ENCODE measurements at regions not wholly inside any gene's neighbourhood (a gene's known extent, or its start where the extent isn't known, plus 50 kb on each side); places are given as distances from the start of the nearest gene placed in this dataset.

DNA sequence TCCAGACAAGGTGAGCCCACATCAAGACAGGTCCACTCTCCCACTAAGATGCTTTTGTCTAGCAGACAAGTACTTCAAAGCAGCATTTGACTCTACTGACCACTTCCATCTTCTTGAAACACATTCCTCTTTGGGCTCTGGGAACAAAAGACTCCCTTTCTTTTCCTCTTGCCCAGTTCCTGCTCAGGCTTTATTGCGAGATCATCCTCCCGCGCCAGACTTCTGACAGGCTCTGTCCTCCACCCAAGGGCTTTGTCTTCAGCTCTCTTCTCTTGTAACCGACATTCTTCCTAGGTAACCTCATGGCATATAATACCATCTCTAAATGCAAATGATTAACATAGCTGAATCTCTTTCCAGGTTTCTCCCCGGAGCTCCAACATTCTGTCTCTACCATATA, 85.8 kb downstream of the NUDT12 start:
- H3K9me3 Mint-ChIP-seq (ENCODE audit: unreplicated experiment): no peaks in the 10 kb centered on the region
- H3K27me3 Mint-ChIP-seq (ENCODE audit: unreplicated experiment): peaks cover 3% of the 10 kb centered on the region
- no peaks in the 10 kb centered on the region for H3K4me1 Mint-ChIP-seq (ENCODE audit: unreplicated experiment)
- no peak for DNase-seq (ENCODE audit: low spot score)
- no peak overlapping the region for H3K27ac Mint-ChIP-seq (ENCODE audit: unreplicated experiment)
- H3K4me3 Mint-ChIP-seq (ENCODE audit: unreplicated experiment): no peak overlapping the region
- no peaks in the 10 kb centered on the region for H3K36me3 Mint-ChIP-seq (ENCODE audit: low read depth, unreplicated experiment)
- TF ChIP-seq, protein P1, sequence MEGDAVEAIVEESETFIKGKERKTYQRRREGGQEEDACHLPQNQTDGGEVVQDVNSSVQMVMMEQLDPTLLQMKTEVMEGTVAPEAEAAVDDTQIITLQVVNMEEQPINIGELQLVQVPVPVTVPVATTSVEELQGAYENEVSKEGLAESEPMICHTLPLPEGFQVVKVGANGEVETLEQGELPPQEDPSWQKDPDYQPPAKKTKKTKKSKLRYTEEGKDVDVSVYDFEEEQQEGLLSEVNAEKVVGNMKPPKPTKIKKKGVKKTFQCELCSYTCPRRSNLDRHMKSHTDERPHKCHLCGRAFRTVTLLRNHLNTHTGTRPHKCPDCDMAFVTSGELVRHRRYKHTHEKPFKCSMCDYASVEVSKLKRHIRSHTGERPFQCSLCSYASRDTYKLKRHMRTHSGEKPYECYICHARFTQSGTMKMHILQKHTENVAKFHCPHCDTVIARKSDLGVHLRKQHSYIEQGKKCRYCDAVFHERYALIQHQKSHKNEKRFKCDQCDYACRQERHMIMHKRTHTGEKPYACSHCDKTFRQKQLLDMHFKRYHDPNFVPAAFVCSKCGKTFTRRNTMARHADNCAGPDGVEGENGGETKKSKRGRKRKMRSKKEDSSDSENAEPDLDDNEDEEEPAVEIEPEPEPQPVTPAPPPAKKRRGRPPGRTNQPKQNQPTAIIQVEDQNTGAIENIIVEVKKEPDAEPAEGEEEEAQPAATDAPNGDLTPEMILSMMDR (IDR thresholded peaks at IDR 0.05; ENCODE audit: unreplicated experiment): no peak

DNA sequence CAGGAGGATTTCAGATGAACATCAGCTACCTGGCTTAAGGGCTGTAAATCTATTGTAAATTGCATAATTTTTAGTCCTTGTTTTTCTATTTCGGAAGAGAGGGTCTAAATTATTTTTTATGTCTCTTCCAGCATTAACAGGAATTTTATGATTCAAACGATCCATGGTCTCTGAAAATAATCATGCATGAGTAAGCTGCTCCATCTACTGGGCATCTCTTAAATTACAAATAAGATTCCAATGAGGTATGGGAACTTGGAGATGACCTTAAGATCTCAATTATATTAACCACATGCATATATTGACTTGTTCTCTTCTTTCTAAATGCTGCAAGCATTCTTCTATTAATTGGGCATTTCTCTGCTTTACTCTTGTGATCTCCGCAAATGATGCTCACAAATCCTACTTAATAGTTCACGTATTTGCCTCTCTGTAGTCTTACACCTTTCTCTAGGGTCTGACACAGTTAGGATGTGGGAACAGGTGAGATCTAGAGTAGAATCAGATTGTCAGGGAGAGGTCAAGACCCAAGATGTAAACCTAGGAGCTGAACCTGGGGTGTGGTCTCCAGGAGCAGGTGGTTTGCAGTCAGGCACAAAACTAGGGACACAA, 86.9 kb downstream of the NUDT12 start:
- no peak for DNase-seq (ENCODE audit: low spot score)
- Mint-ChIP-seq H3K4me1 (ENCODE audit: unreplicated experiment) (no peaks in the 10 kb centered on the region), H3K36me3 (ENCODE audit: low read depth, unreplicated experiment) (no peaks in the 10 kb centered on the region), H3K9me3 (ENCODE audit: unreplicated experiment) (no peaks in the 10 kb centered on the region), H3K27ac (ENCODE audit: unreplicated experiment) (no peak overlapping the region), H3K4me3 (ENCODE audit: unreplicated experiment) (no peak overlapping the region), H3K27me3 (ENCODE audit: unreplicated experiment) (peaks cover 3% of the 10 kb centered on the region)
- TF ChIP-seq, protein P1 (IDR thresholded peaks at IDR 0.05; ENCODE audit: unreplicated experiment): peak; percentile 65

DNA sequence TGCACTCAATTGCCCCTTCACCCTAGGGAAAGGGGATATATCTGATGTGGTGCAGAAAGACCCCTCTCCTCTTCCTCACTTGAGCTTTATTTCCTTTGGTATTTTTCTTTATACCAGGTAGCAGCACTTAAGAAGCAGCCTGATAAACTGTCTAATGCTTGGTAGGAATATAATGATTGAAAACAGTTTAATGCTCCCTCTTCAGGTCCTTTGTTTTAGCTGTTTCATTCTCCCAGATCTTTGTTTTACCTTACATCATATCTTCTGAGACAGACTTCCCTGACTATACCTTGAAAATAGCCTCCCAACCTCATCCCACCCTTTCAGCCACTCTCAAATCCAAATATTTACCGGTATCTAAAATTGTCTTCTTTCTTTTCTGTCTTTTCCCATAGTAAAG, 87.9 kb downstream of the NUDT12 start:
- no peak for DNase-seq (ENCODE audit: low spot score)
- H3K4me1 Mint-ChIP-seq (ENCODE audit: unreplicated experiment): no peaks in the 10 kb centered on the region
- no peak overlapping the region for H3K4me3 Mint-ChIP-seq (ENCODE audit: unreplicated experiment)
- no peak overlapping the region for H3K27ac Mint-ChIP-seq (ENCODE audit: unreplicated experiment)
- H3K9me3 Mint-ChIP-seq (ENCODE audit: unreplicated experiment): no peaks in the 10 kb centered on the region
- no peaks in the 10 kb centered on the region for H3K27me3 Mint-ChIP-seq (ENCODE audit: unreplicated experiment)
- TF ChIP-seq, protein P1 (IDR thresholded peaks at IDR 0.05; ENCODE audit: unreplicated experiment): no peak
- H3K36me3 Mint-ChIP-seq (ENCODE audit: low read depth, unreplicated experiment): no peaks in the 10 kb centered on the region

DNA sequence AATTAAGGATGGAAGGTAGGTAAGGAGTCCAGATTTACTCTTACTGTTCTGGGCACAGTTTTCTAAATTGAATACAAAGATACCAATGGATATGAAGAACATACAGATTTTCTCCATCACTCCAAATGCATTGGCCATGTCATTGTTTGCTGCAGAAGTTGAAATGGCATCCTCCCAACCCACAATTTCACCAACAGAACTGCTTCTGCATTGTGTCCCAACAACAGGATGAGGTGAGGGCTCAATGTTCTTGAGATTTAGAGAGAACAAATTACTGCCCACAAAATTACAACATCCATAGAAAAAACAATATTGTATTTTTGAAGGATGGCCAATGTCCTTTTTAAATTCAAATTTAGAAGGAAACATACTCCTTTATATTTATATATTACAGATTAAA, 88.9 kb downstream of the NUDT12 start:
- DNase-seq (ENCODE audit: low spot score): no peak

DNA sequence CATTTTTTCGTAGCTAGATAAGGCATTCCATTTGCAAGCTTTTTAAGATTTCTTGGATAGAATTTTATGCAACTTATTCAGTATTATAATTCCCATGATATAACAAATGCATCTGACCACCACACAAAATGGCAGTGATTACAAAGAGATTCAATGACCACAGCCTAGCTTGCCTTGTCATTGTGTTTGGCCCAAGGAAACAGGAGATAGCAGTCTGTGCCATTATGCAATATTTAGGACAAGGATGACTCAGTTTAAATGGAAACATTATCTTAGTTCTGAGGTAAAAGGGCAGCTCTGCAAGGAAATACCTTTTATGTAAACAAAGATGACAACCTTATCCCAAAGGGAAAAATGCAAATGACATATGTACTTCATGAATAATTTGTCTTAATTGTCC, 89.8 kb downstream of the NUDT12 start:
- no peaks in the 10 kb centered on the region for H3K36me3 Mint-ChIP-seq (ENCODE audit: low read depth, unreplicated experiment)
- DNase-seq (ENCODE audit: low spot score): no peak
- no peaks in the 10 kb centered on the region for H3K4me1 Mint-ChIP-seq (ENCODE audit: unreplicated experiment)
- peaks cover 1% of the 10 kb centered on the region for H3K27me3 Mint-ChIP-seq (ENCODE audit: unreplicated experiment)
- H3K27ac Mint-ChIP-seq (ENCODE audit: unreplicated experiment): no peak overlapping the region
- H3K9me3 Mint-ChIP-seq (ENCODE audit: unreplicated experiment): no peaks in the 10 kb centered on the region
- H3K4me3 Mint-ChIP-seq (ENCODE audit: unreplicated experiment): no peak overlapping the region
- TF ChIP-seq, protein P1 (IDR thresholded peaks at IDR 0.05; ENCODE audit: unreplicated experiment): no peak

More for the DNA sequence above, 88.9 kb downstream of the NUDT12 start:
- Mint-ChIP-seq H3K4me3 (ENCODE audit: unreplicated experiment) (no peak overlapping the region), H3K36me3 (ENCODE audit: low read depth, unreplicated experiment) (no peaks in the 10 kb centered on the region), H3K27ac (ENCODE audit: unreplicated experiment) (no peak overlapping the region), H3K9me3 (ENCODE audit: unreplicated experiment) (no peaks in the 10 kb centered on the region), H3K4me1 (ENCODE audit: unreplicated experiment) (no peaks in the 10 kb centered on the region), H3K27me3 (ENCODE audit: unreplicated experiment) (no peaks in the 10 kb centered on the region)
- TF ChIP-seq, protein P1 (IDR thresholded peaks at IDR 0.05; ENCODE audit: unreplicated experiment): no peak
